Activated B cell treated with CpG ODN at 0.5 μM for 24 hours (primary cell): ENCODE measurements at regions not wholly inside any gene's neighbourhood (a gene's known extent, or its start where the extent isn't known, plus 50 kb on each side); places are given as distances from the start of the nearest gene placed in this dataset.

ENCODE experiments used
- ATAC-seq: fragments of 200-7000 bp; cut with Tn5 transposase; one replicate; pipeline ENCODE4 v1.10.0; 2021; ENCODE audit warnings: low read depth, mild to moderate bottlenecking, moderate library complexity
- CTCF ChIA-PET: fragments of 350-600 bp; sonication (Branson Sonifier 250); formaldehyde crosslinking; loops from one replicate; lab custom pipeline; 2021; ENCODE audit warnings: antibody characterized with exemption; lab: Charles Lee
- POLR2A ChIA-PET: fragments of 350-600 bp; sonication (Branson Sonifier 250); formaldehyde crosslinking; loops from one replicate; lab custom pipeline; 2021; ENCODE audit warnings: antibody characterized with exemption; lab: Charles Lee
- DNase-seq: peaks from one replicate; pipeline ENCODE4 v3.0.0; 2022
- H3K27ac Mint-ChIP-seq: one replicate; pipeline ENCODE4 v1.8.0; 2020; ENCODE audit warnings: mixed read lengths
- H3K27me3 Mint-ChIP-seq: one replicate; pipeline ENCODE4 v1.8.0; 2021; ENCODE audit warnings: mixed read lengths
- H3K36me3 Mint-ChIP-seq: one replicate; pipeline ENCODE4 v1.8.0; 2021; ENCODE audit warnings: low read depth, mixed read lengths
- H3K4me1 Mint-ChIP-seq: one replicate; pipeline ENCODE4 v1.8.0; 2021; ENCODE audit warnings: mixed read lengths
- H3K4me3 Mint-ChIP-seq: one replicate; pipeline ENCODE4 v1.8.0; 2020; ENCODE audit warnings: mild to moderate bottlenecking, mixed read lengths
- H3K9me3 Mint-ChIP-seq: one replicate; pipeline ENCODE4 v1.8.0; 2020; ENCODE audit warnings: mixed read lengths
- CTCF ChIP-seq: fragments of 200-600 bp; IDR thresholded peaks from one replicate; pipeline ENCODE4 v1.8.0; 2022; ENCODE audit warnings: antibody characterized with exemption, mild to moderate bottlenecking
- intact Hi-C: fragments of 100-400 bp; cut with micrococcal nuclease; formaldehyde crosslinking; loops from one replicate; pipeline ENCODE4 v1.15.1; 2024

- Mint-ChIP-seq H3K9me3 (no peaks in the 10 kb centered on the region), H3K27ac (no peak overlapping the region), H3K36me3 (no peaks in the 10 kb centered on the region), H3K4me3 (no peak overlapping the region), H3K27me3 (peaks cover 5% of the 10 kb centered on the region), H3K4me1 (no peaks in the 10 kb centered on the region)
- intact Hi-C loops, result no loop called here
- CTCF ChIA-PET, result no interaction called here
- TF ChIP-seq CTCF, result no peak
- ATAC-seq (no peak), DNase-seq (no peak)
- POLR2A ChIA-PET, result no interaction called here
These were observed 365.7 kb downstream of the MAFB start for GRCh38 chr20:40323361-40323794.

GRCh38 chr20:40322941-40323340 is 366.1 kb downstream of the MAFB start:
- no peak for DNase-seq
- POLR2A ChIA-PET, result no interaction called here
- no peak overlapping the region for H3K27ac Mint-ChIP-seq
- intact Hi-C loops, result no loop called here
- TF ChIP-seq CTCF, result no peak
- peaks cover 3% of the 10 kb centered on the region for H3K27me3 Mint-ChIP-seq
- CTCF ChIA-PET, result no interaction called here
- no peaks in the 10 kb centered on the region for H3K9me3 Mint-ChIP-seq
- H3K4me1 Mint-ChIP-seq, result no peaks in the 10 kb centered on the region
- no peaks in the 10 kb centered on the region for H3K36me3 Mint-ChIP-seq
- no peak overlapping the region for H3K4me3 Mint-ChIP-seq
- no peak for ATAC-seq

DNA sequence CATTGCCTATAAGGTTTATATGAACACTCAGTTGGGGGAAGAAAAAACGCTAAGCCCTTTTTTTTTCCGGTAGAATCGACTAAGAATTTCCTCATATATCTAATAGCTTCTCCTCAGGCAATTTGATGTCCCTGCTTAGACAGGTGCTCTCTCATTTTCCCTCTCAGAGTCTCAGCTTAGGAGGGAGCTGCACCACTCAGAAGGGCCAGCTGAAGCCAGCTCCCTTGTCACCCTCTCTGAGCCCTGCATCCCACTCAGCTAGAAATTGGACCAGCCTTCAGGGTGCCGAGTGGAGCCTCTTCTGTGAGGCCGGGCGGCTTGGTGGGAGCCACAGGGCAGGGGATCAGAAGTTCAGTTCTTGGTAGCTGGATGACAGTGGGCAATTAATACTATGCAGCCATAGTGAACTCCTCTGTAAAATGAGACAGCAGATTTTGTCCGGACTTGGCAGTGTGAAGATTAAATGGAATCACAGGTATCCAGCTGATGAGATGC is 368.5 kb downstream of the MAFB start:
- CTCF ChIA-PET, result no interaction called here
- intact Hi-C loops, result no loop called here
- ATAC-seq (no peak), DNase-seq (no peak)
- no peak for TF ChIP-seq CTCF
- Mint-ChIP-seq H3K4me3 (no peak overlapping the region), H3K27me3 (peaks cover 2% of the 10 kb centered on the region), H3K27ac (no peak overlapping the region), H3K36me3 (no peaks in the 10 kb centered on the region), H3K4me1 (no peaks in the 10 kb centered on the region), H3K9me3 (no peaks in the 10 kb centered on the region)
- POLR2A ChIA-PET, result no interaction called here

- DNase-seq (no peak), ATAC-seq (no peak)
- no peaks in the 10 kb centered on the region for H3K27me3 Mint-ChIP-seq
- ChIA-PET POLR2A (interaction anchor here (0.5 kb wide), 1 partner anchor 263 kb away, joined by 5 read pairs; no protein-coding TSS in a partner anchor), CTCF (no interaction called here)
- H3K4me3 Mint-ChIP-seq, result no peak overlapping the region
- no peak for TF ChIP-seq CTCF
- intact Hi-C loops, result no loop called here
- no peaks in the 10 kb centered on the region for H3K9me3 Mint-ChIP-seq
- H3K4me1 Mint-ChIP-seq, result no peaks in the 10 kb centered on the region
- no peak overlapping the region for H3K27ac Mint-ChIP-seq
- no peaks in the 10 kb centered on the region for H3K36me3 Mint-ChIP-seq
These were observed 369.1 kb downstream of the MAFB start for GRCh38 chr20:40319741-40320516.

GRCh38 chr20:40319056-40319455 is 370.0 kb downstream of the MAFB start:
- Mint-ChIP-seq H3K27me3 (no peaks in the 10 kb centered on the region), H3K4me1 (no peaks in the 10 kb centered on the region), H3K4me3 (no peak overlapping the region), H3K27ac (no peak overlapping the region), H3K9me3 (no peaks in the 10 kb centered on the region), H3K36me3 (no peaks in the 10 kb centered on the region)
- DNase-seq, result no peak
- intact Hi-C loops, result no loop called here
- ChIA-PET POLR2A (no interaction called here), CTCF (no interaction called here)
- no peak for TF ChIP-seq CTCF
- no peak for ATAC-seq
